ENCODE measurements at regions not wholly inside any gene's neighbourhood (a gene's known extent, or its start where the extent isn't known, plus 50 kb on each side); places are given as distances from the start of the nearest gene placed in this dataset.

- no peak for DNase-seq (ENCODE audit: low spot score in 2 of 2)
- no peak for ATAC-seq
- Mint-ChIP-seq H3K27ac (no peak overlapping the region), H3K36me3 (no peaks in the 10 kb centered on the region), H3K9me3 (peaks cover 0 to 4% of the 10 kb centered on the region in 2 donors)
Measured at GRCh38 chr11:130720232-130721022, 195.9 kb downstream of the SNX19 start.

GRCh38 chr11:130721023-130721681 lies 195.1 kb downstream of the SNX19 start:
- no peak overlapping the region for H3K27ac Mint-ChIP-seq
- H3K36me3 Mint-ChIP-seq, result no peaks in the 10 kb centered on the region
- ATAC-seq, result no peak

GRCh38 chr11:130721736-130722135 lies 194.5 kb downstream of the SNX19 start:
- ATAC-seq (no peak), DNase-seq (ENCODE audit: low spot score in 2 of 2) (no peak)
- no peak overlapping the region for H3K27ac Mint-ChIP-seq
- peaks cover 0 to 4% of the 10 kb centered on the region in 2 donors for H3K9me3 Mint-ChIP-seq
- H3K36me3 Mint-ChIP-seq, result no peaks in the 10 kb centered on the region

More at GRCh38 chr11:130721023-130721681, 195.1 kb downstream of the SNX19 start:
- peaks cover 0 to 4% of the 10 kb centered on the region in 2 donors for H3K9me3 Mint-ChIP-seq
- DNase-seq (ENCODE audit: low spot score in 2 of 2), result no peak

- Mint-ChIP-seq H3K36me3 (no peaks in the 10 kb centered on the region), H3K27ac (no peak overlapping the region), H3K9me3 (peaks cover 0 to 4% of the 10 kb centered on the region in 2 donors)
- no peak for ATAC-seq
- DNase-seq (ENCODE audit: low spot score in 2 of 2), result no peak
Measured at GRCh38 chr11:130722401-130722800, 193.9 kb downstream of the SNX19 start.

- DNase-seq (ENCODE audit: low spot score in 2 of 2), result no peak
- H3K9me3 Mint-ChIP-seq, result peaks cover 3 to 8% of the 10 kb centered on the region in 2 donors
Measured at GRCh38 chr11:130725421-130726233, 190.7 kb downstream of the SNX19 start.

DNA sequence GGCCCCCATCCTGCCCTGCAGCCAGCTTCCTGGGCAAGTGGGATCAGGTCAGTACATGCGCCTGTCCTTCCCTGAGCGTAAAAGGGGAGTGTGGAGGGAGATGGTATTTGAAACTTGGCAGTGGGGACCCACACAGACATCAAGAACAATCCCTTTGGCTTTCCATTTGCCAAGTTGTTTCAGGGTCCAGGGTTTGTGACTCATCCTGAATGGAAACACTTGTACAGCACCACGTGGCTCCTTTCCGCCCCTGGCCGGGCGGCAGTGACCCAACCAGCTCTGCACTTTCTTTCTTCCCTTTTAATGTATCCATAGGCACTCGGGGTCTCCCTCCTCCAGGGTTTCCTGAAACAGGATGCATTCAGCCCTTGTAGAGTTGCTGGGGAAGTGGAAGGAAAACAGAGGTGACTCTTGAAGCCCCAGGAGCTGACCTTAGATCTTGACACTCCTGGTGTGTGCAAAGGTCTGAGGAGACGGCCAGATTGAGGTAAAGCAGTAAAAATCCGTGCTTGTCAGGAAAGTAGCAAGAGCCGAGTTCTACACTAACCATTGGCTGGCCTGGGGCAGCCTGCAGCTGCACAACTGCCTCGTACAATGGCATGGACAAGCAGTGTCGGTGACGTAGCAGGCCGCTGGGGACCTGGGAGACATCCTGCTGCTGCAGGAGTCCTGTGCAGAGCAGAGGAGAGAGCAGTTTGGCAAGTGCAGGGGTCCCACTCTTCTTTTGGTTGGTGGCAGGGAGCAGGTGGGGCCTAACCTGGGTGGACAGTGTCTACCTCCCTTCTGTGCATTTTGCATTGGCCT lies 189.8 kb downstream of the SNX19 start:
- Mint-ChIP-seq H3K36me3 (peaks cover 0 to 7% of the 10 kb centered on the region in 2 donors), H3K27ac (no peak overlapping the region), H3K9me3 (peaks cover 8 to 10% of the 10 kb centered on the region in 2 donors)
- ATAC-seq (no peak), DNase-seq (ENCODE audit: low spot score in 2 of 2) (no peak)

More at GRCh38 chr11:130725421-130726233, 190.7 kb downstream of the SNX19 start:
- ATAC-seq, result no peak
- Mint-ChIP-seq H3K36me3 (no peaks in the 10 kb centered on the region), H3K27ac (no peak overlapping the region)

DNA sequence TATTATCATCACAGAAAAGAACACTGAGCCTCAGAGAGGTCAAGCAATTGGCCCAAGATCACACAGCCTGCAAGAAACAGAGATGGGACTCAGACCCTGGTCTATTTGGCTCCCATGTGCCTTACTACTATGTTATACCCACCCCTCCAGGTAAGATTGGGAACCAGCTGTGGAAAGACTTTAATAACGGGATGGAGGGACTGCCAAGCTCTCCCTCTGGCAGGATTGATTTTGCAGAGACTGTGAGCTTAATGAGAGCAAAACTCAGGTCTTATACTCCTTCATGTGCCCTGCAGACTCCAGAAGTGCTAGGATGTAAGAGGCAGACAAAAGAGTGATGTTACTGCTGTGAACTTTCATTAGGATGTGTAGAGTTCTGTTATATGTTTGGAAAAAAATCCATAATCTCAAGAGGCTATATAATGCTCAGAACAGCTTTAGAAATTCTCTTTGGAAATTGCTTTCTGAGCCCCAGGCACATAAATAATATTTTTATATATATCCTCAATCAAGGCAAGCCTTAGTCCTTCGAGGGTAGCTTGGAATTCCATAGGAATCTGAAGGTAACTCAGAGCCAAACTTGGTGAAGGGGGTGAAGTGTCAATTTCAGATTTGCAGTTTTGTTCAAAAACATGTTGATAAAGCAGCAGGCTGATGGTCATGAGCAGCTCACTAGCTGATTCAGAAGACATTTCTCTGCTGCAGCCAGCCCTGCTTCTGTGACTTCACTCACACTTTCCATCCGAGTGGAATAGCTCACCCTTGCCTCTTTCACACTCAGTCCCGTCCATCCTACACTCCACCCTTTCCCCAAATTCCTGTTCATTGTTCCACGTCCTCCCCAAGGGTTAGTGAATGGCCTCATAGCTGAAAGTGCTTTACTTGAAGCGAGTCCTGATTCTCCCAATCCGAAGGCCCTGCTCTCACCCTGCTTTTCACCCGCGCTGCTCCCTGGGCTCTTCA lies 188.8 kb downstream of the SNX19 start:
- DNase-seq (ENCODE audit: low spot score in 2 of 2) (no peak), ATAC-seq (no peak)
- Mint-ChIP-seq H3K36me3 (peaks cover 0 to 9% of the 10 kb centered on the region in 2 donors), H3K27ac (no peak overlapping the region), H3K9me3 (peaks cover 8 to 14% of the 10 kb centered on the region in 2 donors)

GRCh38 chr11:130728185-130729180 lies 187.8 kb downstream of the SNX19 start:
- ATAC-seq (no peak), DNase-seq (ENCODE audit: low spot score in 2 of 2) (no peak)
- Mint-ChIP-seq H3K27ac (no peak overlapping the region), H3K36me3 (peaks cover 0 to 9% of the 10 kb centered on the region in 2 donors), H3K9me3 (peaks cover 8 to 17% of the 10 kb centered on the region in 2 donors)

GRCh38 chr11:130729193-130729592 lies 187.1 kb downstream of the SNX19 start:
- DNase-seq (ENCODE audit: low spot score in 2 of 2) (no peak), ATAC-seq (no peak)
- Mint-ChIP-seq H3K27ac (no peak overlapping the region), H3K9me3 (peaks cover 8 to 18% of the 10 kb centered on the region in 2 donors), H3K36me3 (peaks cover 0 to 9% of the 10 kb centered on the region in 2 donors)

DNA sequence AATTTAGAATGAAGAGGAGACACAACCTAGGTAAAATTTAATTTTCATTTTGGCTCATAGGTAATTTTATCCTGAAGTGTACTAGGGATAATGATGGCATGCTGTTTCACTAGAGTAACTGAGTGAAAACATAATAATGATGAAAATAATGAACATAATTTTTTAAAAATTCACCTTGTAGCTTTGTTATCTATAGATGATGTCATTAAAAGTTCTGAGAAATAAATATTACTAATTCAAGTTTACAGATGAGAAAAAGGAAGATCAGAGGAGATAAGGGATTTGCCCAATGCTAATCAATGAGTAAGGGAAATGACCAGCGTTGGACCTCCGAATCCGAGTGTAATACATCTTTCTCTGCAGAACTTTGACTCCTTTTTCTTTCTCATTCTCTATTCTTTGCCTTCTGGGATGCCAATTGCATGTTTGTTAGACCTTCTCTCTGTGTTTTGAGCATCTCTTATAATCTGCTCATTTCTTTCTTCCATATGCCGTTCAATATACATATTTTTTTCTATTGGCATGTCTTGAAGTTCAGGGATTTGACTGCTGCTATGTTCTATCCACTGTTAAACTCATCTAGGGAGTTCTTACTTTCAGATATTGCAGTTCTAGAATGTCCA lies 186.5 kb downstream of the SNX19 start:
- Mint-ChIP-seq H3K27ac (no peak overlapping the region), H3K36me3 (peaks cover 0 to 9% of the 10 kb centered on the region in 2 donors), H3K9me3 (peaks cover 10 to 23% of the 10 kb centered on the region in 2 donors)
- DNase-seq (ENCODE audit: low spot score in 2 of 2) (no peak), ATAC-seq (no peak)

DNA sequence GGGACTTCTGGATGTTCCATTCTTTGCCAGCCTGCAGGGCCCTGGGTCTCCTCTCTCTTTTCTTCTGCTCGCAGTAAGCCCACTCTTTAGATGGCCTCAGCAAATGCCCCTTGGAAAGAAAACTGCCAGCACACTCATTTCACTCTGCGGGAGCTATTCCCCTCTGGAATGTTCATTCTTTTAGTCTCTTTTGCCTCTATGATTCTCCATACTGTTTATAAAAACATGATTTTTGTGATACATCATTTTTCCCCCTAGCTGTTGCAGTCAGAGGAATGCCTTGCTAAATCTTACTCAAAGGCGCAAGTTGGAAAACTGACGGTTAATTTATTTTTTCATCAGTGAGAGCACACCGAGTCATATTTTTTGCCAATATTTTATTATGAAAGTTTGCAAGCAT lies 184.9 kb downstream of the SNX19 start:
- no peak overlapping the region for H3K27ac Mint-ChIP-seq
- ATAC-seq (no peak), DNase-seq (ENCODE audit: low spot score in 2 of 2) (no peak)
- peaks cover 18 to 28% of the 10 kb centered on the region in 2 donors for H3K9me3 Mint-ChIP-seq
- peaks cover 0 to 9% of the 10 kb centered on the region in 2 donors for H3K36me3 Mint-ChIP-seq

DNA sequence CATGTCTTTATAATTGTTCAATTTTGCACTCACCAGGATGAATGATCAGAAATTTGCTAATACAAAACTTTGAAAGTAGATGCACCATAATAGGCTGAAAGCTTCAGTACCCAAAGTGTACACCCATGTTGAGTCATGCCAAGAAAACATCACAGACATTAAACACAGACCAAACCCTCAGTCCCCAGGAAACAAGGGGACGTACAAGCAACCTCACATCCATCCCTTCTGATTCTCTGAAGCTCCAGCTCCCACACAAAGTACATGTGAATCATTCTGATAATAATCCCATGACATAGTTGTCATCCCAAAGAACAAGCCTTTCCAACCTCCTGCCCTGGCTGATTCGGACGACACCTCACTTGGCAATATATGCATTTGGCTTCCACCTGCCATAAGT lies 183.8 kb downstream of the SNX19 start:
- Mint-ChIP-seq H3K27ac (no peak overlapping the region), H3K9me3 (peaks cover 18 to 28% of the 10 kb centered on the region in 2 donors), H3K36me3 (peaks cover 0 to 9% of the 10 kb centered on the region in 2 donors)
- no peak for ATAC-seq
- no peak for DNase-seq (ENCODE audit: low spot score in 2 of 2)

DNA sequence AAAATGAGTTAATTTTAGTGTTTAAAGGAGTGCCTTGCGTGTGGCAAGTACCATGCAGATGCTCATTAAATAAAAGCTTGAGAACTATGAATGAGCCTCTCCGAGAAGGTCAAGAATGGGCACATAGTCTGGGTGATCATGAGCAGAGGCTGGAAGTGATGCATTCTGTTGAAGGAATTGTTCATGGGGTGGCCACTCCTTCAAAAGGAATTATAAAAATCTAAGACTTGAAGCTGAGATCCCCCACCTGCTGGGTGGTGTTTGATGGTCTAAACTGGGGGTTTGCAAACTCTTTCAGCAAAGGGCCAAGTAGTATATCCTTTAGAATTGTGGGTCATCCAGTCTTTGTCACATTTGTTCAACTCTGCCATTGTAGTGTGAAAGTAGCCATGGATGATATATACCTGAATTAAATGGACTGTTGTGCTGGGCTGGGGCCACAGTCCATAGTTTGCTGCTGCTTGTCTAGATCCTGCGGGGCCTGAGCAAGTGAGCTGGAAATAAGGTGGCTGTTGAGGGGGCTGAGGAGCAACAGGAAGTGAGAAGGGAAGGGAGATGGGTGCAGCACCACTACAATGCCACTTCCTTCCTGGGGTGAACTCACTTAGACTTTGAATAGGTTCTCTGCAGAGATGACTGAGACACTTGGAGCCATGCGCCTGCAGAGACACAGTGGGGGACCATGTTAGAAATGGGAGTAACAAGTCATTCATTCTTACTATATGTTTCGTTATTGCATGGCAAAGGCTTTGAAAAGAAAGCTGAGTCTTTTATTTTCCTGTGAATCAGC lies 179.0 kb downstream of the SNX19 start:
- H3K9me3 Mint-ChIP-seq, result peaks cover 27 to 29% of the 10 kb centered on the region in 2 donors
- DNase-seq (ENCODE audit: low spot score in 2 of 2) (no peak), ATAC-seq (no peak)
- no peak overlapping the region for H3K27ac Mint-ChIP-seq
- peaks cover 7 to 8% of the 10 kb centered on the region in 2 donors for H3K36me3 Mint-ChIP-seq
